HG02852 (cell line): ENCODE measurements at regions not wholly inside any gene's neighbourhood (a gene's known extent, or its start where the extent isn't known, plus 50 kb on each side); places are given as distances from the start of the nearest gene placed in this dataset.
"Not testable (repeated sequence)": the region's sequence is repeated elsewhere in the genome, so short reads cannot be mapped to it uniquely, and the experiment has no call there.

Experiments used
- ATAC-seq: cut with Tn5 transposase; IDR thresholded peaks from one replicate; pipeline ENCODE4 v1.9.1; 2021; ENCODE audit warnings: mild to moderate bottlenecking, moderate library complexity; ENCODE audit not compliant: unreplicated experiment

DNA sequence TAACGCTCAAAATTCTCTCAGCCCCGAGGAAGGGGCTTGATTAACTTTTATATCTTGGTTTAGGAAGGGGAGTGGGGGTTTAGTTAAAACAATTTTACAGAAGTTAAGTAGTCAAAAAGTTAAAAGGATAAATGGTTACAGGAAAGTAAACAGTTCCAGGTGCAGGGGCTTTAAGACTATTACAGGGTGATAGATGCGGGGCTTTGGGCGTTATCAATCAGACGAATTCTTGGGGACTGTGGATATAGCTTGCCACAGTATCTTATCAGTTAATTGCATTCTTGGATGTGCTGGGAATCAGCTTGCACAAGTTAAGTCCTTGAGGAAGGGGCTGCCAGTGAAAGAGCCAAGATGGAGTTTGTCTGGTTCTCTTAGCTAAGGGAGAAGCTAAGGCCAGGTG is 616.2 kb downstream of the XPNPEP1 start:
- ATAC-seq: not testable (repeated sequence)

DNA sequence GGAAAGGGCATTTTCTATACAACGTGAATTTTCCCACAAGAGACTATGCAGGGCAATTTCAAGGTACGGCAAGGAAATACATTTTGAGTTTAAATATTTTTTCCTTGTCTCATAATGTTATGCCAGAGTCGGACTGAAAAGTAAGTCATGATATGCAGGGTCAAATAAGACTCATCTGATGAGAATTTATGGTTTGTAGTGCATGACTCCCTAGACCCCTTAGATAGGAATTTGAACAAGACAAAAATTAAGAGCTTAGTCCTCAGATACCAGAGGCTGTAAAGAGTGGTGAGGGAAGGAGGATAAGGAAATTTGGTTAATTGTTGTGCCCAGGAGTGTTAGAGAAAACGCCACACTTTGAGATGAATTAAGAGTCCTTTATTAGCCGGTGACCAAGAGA is 616.6 kb downstream of the XPNPEP1 start:
- no peak for ATAC-seq

DNA sequence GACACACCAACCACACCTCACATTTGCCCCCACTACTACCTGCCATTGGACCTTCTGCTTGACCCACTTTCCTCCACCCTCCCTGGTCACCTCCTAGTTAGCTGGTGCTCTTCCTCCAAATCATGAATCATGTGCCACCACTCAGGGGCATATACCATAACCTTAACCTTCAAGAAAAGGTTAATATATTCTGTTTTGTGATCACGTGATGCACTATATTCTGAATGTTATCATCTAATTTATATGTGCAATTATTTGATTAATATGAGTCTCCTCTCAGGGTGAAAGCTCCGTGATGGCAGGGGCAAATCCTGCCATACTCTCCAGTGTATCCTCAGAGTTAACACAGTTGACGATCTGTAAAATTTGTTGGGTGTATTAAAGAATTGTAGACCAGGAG is 635.5 kb downstream of the XPNPEP1 start:
- no peak for ATAC-seq

DNA sequence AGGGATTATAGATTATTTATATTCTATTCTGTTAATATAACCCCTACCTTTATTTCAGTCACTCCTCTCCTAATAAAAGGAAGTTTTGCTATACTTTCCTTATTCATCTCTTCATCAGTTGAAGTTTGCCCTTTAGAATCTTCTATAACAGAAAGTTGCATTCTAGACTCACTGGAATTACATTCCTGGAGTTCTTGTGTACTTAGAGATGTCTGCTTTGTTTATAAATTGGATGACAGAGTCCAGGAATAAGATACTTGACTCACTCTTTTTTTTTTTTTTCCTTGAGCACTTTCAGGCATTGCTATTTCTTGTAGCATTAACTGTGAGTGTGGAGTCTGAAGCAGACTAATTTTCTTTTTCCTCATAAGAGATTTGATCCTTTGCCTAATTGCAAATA is 640.8 kb downstream of the XPNPEP1 start:
- ATAC-seq: no peak

DNA sequence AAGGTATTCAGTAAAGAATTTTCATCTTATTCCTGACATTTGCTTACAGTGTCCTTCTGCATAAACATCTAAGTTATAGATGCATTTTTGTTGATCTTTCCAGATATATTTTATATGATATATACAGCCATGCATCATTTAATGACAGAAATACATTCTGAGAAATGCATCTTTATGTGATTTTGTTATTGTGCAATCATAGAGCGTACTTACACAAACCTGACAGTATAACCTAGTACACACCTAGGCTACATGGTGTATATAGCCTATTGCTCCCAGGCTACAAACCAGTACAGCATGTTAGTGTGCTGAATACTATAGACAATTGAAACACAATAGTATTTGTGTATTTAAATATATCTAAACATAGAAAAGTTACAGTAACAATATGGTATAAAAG is 642.0 kb downstream of the XPNPEP1 start:
- ATAC-seq: no peak

DNA sequence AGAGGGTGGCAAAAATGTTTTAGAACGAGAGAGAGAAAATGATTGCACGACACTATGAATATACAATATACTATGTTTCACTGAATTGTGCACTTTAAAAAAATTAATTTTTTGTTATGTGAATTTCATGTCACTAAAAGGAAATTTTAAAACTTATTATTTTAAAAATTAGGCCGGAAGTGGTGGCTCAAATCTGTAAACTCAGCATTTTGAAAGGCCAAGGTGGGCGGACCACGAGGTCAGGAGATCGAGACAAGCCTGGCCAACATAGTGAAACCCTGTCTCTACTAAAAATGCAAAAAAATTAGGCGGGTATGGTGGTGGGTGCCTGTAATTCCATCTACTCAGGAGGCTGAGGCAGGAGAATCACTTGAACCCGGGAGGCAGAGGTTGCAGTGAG is 642.5 kb downstream of the XPNPEP1 start:
- ATAC-seq: no peak

DNA sequence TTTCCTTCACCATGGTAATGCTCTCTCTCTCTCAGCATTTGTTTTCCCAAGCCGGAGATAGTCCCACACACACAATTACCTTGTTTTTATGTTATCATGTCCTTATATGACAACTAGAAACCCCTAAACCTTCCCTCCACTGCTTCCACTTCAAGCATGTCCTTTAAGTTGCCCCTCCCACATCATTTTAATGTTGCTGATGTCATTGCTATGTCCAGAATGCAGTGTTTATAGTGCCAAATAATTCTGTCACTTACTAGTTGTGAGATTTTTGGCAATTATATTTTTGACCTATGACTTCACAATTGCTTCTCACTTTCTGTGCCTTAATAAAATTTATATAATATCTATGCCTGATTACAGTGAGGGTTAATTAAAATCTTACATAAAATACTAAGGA is 645.9 kb downstream of the XPNPEP1 start:
- ATAC-seq: no peak

DNA sequence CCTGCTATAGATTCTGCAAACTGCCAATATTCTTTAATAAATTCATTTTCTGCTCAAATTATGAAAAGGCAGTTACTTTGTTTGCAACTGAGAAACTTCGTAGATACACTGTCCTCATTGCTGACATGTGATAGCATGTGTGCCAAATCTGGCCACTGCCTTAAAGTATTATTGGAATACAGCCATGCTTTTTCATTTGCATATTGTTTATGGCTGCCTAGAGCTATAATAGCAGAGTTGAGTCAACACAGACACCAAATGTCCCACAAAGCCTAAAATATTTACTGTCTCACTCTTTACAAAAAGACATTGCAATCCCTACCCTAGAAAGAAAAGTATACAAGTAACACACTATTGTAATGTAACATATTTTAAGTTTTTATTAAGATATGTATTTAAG is 647.4 kb downstream of the XPNPEP1 start:
- ATAC-seq: no peak

DNA sequence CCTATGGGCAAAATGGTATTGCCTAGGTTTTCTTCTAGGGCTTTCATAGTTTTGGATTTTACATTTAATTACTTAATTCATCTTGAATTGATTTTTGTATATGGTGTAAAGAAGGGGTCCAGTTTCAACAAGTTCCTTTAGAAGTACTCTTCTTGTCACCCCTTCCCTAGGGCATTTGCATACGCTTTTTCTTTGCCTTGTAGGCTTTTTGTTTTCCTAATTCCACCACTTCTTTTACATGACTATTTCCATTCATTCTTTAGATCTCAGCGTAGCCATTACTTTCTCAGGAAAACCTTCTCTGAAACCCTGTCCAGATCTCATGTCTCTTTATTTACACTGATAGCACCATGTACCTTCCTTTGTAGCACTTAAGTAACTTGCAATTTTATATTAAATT is 648.6 kb downstream of the XPNPEP1 start:
- no peak for ATAC-seq

DNA sequence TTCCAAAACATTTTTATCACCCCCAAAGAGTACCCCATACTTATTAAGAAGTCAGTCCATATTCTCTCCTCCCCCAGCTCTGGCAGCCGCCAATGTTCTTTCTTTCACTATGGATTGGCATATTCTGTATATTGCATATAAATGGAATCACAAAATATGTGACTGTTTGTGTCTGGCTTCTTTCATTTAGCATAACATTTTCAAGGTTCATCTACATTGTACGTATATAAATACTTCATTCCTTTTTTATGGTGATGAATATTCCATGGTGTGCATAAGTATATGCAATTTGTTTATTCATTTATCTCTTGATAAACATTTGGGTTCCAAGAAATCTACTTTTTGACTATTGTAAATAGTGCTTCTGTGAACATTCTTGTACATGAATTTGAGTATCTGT is 653.1 kb downstream of the XPNPEP1 start:
- no peak for ATAC-seq

DNA sequence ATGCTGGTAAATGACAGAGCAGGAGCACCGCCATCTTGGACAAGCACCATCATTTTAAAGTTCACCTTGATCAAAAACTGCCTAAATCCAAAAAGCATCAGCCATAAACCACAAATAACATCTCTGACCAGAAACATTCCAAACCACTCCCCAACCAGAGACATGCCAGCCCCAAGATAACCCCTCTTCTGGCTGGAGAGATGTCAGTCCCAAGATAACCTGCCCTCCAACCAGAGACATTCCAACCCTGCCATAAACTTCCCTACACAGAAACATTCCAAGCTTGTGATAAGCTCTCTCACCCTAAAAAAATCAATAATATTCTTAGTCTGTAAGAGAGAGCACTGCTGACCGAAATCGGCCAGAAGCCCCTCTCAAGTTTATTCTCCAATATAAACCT is 659.3 kb downstream of the XPNPEP1 start:
- ATAC-seq: no peak

DNA sequence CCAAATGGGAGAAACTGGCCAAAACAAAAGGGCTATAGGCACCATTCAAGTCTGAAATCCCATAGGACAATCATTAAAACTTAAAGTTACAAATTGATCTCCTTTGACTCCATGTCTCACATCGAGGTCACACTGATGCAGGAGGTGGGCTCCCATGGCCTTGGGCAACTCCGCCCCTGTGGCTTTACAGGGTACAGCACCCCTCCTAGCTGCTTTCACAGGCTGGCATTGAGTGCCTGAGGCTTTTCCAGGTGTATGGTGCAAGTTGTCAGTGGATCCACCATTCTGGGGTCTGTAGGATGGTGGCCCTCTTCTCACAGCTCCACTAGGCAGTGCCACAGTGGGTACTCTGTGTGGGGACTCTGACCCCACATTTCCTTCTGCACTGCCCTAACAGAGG is 662.1 kb downstream of the XPNPEP1 start:
- no peak for ATAC-seq

DNA sequence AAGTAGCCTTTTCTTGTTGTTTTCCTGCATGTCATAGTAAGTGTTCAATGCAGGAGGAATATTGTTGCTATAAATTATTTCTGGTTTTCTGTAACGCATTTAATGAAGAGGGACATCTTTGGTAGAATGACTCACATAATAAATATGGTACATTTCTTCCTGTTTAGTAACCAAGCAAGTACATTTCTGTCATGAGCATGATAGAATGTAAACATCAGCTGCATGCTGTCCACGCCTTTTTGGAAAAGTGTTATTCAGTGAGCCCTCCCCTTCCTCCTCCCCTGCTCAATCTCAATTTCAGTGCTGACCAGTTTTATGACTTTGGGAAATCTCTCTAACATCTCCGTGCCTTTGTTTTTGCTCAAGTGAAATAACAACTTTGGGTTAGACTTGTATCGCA is 664.0 kb downstream of the XPNPEP1 start:
- no peak for ATAC-seq

DNA sequence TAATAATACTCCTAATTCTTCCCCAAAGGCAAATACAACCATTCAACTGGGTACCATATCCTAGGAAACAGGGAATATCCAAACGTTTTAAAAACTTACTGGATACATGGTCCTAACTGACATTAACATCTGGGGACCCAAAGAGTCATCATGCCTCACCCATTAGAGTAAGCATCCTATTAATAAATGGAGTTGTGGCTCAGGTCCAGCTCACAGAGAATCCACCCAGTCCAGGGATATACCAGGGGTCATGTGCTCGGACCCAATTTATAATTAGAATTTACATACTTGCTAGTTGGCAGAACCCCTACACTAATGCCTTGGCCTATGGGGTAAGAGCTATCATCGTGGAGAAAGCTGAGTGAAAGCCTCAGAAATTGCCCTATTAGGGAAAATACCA is 670.0 kb downstream of the XPNPEP1 start:
- no peak for ATAC-seq

DNA sequence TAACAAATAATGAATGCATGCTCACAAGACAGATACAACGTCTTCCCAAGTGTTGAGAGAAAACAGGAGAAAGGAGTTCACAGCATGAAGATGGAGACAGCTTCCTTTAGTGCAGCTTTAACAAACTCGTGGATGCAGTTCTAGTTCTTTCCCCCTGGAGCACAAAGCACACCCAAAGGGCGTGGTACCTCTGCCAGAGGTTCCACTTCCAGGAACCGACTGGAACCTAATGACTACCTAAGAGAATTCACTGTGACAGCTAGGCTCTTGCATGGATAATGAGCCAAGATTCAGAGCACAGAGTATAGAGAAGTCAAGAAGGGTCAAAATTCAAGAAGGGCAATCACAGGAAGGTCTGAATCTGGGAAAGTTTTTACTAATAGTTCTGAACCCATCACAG is 673.2 kb downstream of the XPNPEP1 start:
- ATAC-seq: no peak

DNA sequence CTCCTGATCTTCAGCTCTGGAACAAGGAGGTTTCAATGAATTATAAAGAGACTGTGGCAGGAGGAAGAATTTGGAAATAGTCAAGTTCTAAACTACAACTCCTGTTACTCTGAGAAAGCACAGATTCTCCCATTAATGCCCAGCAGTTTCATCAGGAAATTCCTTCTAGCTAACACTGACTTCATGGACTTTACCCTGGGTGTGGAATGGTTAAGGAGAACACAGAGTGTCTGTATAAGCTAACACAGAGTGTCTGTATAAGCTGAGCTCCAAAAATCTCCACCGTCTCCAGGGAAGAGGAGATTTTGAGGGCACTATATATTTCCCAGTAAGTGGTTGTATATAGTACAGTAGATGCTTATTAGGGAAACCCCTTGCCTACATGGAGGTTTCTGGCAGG is 675.5 kb downstream of the XPNPEP1 start:
- ATAC-seq: no peak

DNA sequence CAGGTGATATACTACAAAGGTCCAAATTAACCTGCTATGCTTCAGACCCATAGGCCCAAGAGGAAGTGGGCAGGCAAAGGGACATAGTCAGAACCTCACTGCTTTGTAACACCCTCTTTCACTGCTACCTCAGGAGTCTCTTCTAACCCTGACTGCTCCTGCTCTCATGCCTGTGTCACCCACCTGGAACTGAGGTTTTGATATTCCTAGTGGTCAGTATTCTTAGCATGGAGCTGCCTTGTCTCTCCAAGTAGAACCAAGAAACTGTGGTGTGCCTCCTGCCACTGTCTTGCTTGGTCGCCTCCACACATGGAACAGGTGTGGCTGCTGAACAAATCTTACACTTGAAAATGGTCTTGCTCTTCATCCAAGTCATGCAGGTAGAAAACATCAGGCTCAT is 677.5 kb downstream of the XPNPEP1 start:
- no peak for ATAC-seq

DNA sequence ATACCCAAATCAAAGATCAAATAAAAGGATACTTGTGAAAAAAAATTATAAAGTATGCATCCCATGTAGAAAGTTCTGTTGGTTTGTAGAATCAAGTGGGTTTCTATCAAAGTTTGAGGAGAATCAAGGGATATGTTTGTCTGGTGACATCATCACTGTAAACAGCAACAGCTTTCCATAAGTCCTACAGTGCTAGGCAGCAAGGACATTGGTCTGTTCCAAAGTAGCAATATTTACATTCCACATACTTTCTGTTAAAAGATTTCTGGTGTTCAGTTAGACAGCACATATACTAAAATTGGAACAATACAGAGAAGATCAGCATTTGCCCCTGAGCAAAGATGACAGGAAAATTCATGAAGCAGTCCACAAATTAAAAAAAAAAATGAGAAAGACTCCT is 683.9 kb downstream of the XPNPEP1 start:
- ATAC-seq: no peak

DNA sequence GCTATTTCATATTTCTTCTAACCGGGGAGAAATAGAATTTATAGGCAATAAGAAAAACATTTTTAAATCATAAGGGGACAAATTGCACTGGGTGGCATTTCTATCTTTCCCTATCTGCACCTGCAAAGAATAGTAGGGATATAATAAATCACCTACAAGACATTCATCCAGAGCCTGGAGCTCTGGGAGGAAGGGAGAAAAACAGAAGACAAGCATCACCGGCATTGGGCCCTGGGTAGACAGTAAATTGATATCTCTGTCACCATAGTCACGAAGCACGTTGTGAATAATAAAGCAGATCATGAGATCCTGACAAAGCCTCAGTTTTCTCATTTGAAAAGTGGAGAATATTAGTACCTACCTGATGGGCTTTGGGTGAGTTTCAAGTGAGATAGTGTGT is 685.6 kb downstream of the XPNPEP1 start:
- ATAC-seq: no peak

DNA sequence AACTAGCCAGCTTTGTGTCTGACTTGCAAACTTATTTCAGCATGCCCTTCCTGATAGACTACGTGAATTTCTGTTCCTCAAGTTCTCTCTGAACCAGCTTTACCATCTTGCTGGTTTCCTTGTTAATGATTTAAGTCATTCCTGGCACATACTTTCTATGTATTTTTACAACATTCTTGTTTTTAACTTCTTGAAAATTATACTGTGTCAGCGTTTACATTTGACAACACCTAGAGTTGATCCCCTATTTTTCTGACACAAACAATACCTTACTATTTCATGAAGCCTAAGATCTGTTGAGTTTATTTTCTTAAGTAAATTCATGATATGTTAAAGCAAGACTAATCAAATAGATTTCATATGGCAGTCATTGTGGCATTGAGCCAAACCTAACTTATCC is 686.3 kb downstream of the XPNPEP1 start:
- no peak for ATAC-seq

DNA sequence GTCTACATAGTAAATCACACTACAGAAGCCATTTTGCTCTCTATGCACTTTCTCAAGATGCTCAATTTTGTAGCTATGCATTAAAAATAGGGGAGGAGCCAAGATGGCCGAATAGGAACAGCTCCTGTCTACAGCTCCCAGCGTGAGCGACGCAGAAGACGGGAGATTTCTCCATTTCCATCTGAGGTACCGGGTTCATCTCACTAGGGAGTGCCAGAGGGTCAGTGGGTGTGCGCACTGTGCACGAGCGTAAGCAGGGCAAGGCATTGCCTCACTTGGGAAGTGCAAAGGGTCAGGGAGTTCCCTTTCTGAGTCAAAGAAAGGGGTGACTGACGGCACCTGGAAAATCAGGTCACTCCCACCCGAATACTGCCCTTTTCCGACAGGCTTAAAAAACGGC is 699.8 kb downstream of the XPNPEP1 start:
- ATAC-seq: not testable (repeated sequence)

DNA sequence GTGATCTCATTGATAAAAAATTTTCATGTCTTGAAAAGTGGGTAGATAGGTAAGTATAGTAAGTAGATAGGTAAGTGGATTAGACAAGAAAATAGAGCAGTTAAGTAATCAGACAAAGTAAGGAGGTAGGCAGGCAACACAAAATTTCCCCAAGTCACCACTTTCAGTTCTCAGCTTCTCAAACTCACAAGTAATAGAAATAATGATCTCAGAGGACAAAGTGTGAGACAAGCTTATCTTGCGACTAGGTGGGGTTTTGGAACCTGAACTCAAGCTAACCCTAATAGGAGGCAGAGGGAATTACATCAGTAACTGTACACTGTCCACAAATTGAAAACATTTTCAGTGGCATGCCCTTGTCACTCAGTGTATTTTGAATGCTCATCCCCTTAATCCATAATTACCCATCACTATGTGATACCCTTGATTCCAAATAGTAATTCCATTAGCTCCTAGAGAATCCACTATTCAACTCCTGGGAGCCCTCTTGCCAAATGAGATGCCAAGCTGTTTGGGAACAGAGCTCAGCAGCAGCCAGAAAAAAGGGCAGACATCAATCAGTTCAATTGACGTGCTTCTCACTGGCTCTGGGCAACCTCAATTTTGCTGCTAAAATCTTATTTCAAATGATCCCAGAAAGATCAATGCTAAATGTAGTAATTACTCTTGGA is 703.2 kb downstream of the XPNPEP1 start:
- no peak for ATAC-seq

DNA sequence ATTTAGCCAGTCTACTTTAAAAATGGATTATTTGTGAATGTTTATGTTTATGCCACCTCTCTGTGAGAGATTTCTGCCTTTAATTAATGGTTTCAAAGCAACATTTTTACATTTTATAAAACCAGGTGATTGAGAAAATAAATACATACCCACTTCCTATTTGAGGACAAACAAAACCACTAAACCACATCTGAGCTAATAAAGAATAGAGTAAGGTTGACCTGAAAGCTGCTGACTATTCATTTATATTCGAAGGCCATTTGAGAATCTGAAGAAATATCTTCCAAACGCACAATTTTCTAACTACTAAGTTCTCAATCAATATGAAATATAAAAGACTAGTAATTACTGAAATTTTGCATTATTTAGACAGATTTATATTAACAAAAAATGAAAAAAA is 705.1 kb downstream of the XPNPEP1 start:
- no peak for ATAC-seq
